ENCODE measurements at regions not wholly inside any gene's neighbourhood (a gene's known extent, or its start where the extent isn't known, plus 50 kb on each side); places are given as distances from the start of the nearest gene placed in this dataset.

DNA sequence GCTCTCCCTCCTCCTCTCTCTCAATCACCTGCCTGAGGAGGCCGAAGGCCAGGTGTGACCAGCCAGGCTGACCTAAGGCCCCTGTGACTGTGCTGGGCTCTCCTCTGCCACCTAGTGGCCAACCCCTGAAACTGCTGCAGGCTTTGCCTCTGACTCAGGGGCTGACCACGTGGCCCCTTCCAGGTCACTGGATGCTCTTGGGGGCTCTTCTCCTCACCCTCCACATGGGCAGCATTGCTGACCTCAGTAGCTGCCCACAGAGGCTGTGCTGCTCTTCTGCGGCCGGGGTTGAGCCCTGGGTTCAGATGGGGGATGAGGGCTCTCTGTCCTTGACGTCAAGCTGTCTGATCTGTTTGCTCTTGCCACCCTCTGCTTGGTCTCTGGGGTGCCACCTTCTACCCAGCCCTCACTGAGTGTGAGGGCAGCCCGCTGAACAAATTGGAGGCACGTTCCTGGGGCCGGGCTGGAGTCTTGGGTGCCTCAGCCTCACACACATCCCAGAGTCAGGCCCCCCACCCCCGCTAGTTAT is 122.7 kb downstream of the TWIST2 start:
- H3K9me2 ChIP-seq (replicated peaks; ENCODE audit: insufficient read depth, low read length): no peaks in the 10 kb centered on the region
- H3K27me3 ChIP-seq (ENCODE audit: low read length): no peaks in the 10 kb centered on the region
- H3K9ac ChIP-seq (ENCODE audit: low read length): no peak overlapping the region
- no peaks in the 10 kb centered on the region for H3K79me2 ChIP-seq (ENCODE audit: insufficient read depth, low read length)
- H3K36me3 ChIP-seq (ENCODE audit: low read length): no peaks in the 10 kb centered on the region
- H3K9me3 ChIP-seq (ENCODE audit: insufficient read depth, low read length): no peaks in the 10 kb centered on the region
- H3K4me3 ChIP-seq (ENCODE audit: insufficient read depth, low read length, poor library complexity, severe bottlenecking): no peak overlapping the region
- H2AFZ ChIP-seq (ENCODE audit: low read depth, low read length, severe bottlenecking): no peak overlapping the region
- TF ChIP-seq, protein P1, sequence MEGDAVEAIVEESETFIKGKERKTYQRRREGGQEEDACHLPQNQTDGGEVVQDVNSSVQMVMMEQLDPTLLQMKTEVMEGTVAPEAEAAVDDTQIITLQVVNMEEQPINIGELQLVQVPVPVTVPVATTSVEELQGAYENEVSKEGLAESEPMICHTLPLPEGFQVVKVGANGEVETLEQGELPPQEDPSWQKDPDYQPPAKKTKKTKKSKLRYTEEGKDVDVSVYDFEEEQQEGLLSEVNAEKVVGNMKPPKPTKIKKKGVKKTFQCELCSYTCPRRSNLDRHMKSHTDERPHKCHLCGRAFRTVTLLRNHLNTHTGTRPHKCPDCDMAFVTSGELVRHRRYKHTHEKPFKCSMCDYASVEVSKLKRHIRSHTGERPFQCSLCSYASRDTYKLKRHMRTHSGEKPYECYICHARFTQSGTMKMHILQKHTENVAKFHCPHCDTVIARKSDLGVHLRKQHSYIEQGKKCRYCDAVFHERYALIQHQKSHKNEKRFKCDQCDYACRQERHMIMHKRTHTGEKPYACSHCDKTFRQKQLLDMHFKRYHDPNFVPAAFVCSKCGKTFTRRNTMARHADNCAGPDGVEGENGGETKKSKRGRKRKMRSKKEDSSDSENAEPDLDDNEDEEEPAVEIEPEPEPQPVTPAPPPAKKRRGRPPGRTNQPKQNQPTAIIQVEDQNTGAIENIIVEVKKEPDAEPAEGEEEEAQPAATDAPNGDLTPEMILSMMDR (IDR thresholded peaks at IDR 0.05; ENCODE audit: insufficient read depth, low read length, poor library complexity, severe bottlenecking): peak; percentile 91
- TF ChIP-seq EZH2phosphoT487 (conservative IDR thresholded peaks at IDR 0.05; ENCODE audit: low read length): no peak
- H3K4me2 ChIP-seq (ENCODE audit: low read depth, low read length, poor library complexity, severe bottlenecking): no peak overlapping the region
- H3F3A ChIP-seq (ENCODE audit: insufficient read depth): no peaks in the 10 kb centered on the region
- H4K20me1 ChIP-seq (ENCODE audit: low read depth, low read length): no peaks in the 10 kb centered on the region
- H3K27ac ChIP-seq (ENCODE audit: low read depth, low read length): no peak overlapping the region

DNA sequence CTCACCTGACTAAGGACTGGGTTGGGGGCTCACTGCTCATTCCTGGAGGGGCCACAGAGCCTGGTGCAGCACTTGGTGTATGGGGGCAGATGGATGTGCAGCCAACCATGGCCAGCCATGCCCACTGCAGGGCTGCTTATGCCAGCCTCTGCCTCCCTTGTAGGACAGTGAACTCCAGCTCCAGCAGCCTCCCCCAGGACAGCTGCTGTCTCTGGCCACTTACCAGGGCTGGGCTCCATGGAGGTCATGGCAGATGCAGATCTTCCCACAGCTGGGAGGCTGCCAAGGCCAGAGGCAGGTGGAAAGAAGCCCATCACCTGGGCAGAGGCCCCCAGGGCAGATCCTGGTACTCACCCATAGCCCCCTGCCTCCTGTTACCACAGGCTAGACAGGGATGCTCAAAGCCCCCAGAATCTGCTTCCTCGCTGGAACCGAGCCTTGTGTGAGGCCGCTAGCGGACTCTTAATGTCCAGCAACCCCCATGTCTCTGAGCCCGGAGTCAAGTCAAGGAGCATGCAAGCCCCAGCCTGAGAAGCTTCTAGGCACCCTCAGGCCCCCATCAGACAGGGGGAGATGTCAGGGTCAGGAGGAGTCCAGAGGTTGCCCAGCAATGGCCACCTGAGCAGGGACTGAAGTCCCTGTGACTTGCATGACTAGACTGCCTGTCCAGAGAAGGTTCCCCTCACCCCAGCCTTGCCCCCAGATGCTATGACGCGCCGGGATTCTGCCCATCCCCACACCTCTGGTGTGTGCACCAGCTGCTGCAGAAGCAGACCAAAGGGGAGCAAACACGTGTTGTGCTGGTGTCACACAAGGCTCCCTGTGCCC is 123.6 kb downstream of the TWIST2 start:
- Histone ChIP-seq H3K9ac (ENCODE audit: low read length) (no peak overlapping the region), H4K20me1 (ENCODE audit: low read depth, low read length) (no peaks in the 10 kb centered on the region), H3K79me2 (ENCODE audit: insufficient read depth, low read length) (no peaks in the 10 kb centered on the region), H3F3A (ENCODE audit: insufficient read depth) (no peaks in the 10 kb centered on the region), H3K36me3 (ENCODE audit: low read length) (no peaks in the 10 kb centered on the region), H3K27ac (ENCODE audit: low read depth, low read length) (no peak overlapping the region), H3K4me3 (ENCODE audit: insufficient read depth, low read length, poor library complexity, severe bottlenecking) (no peak overlapping the region), H2AFZ (ENCODE audit: low read depth, low read length, severe bottlenecking) (no peak overlapping the region), H3K27me3 (ENCODE audit: low read length) (no peaks in the 10 kb centered on the region), H3K4me2 (ENCODE audit: low read depth, low read length, poor library complexity, severe bottlenecking) (no peak overlapping the region), H3K9me2 (replicated peaks; ENCODE audit: insufficient read depth, low read length) (no peaks in the 10 kb centered on the region), H3K9me3 (ENCODE audit: insufficient read depth, low read length) (no peaks in the 10 kb centered on the region)
- TF ChIP-seq, protein P1 (IDR thresholded peaks at IDR 0.05; ENCODE audit: insufficient read depth, low read length, poor library complexity, severe bottlenecking): no peak
- TF ChIP-seq EZH2phosphoT487 (conservative IDR thresholded peaks at IDR 0.05; ENCODE audit: low read length): no peak

DNA sequence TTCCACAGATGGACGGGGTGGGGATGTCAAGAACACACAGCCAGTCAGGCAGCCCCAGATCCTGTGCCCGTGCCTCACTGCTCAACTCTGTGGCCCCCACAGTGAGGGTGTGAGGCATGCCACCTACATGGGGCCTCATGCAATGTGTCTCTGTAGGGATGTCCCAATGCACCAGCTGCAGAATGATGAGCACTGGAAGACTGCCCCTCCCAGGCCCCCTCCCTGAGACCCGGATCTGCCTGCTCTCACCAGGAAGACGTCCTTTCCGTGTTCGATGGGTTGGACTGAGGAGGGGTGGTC is 124.2 kb downstream of the TWIST2 start:
- Histone ChIP-seq H4K20me1 (ENCODE audit: low read depth, low read length) (no peaks in the 10 kb centered on the region), H3K4me2 (ENCODE audit: low read depth, low read length, poor library complexity, severe bottlenecking) (no peak overlapping the region), H3K4me3 (ENCODE audit: insufficient read depth, low read length, poor library complexity, severe bottlenecking) (no peak overlapping the region), H3F3A (ENCODE audit: insufficient read depth) (no peaks in the 10 kb centered on the region), H3K9me3 (ENCODE audit: insufficient read depth, low read length) (no peaks in the 10 kb centered on the region), H3K36me3 (ENCODE audit: low read length) (no peaks in the 10 kb centered on the region), H3K9me2 (replicated peaks; ENCODE audit: insufficient read depth, low read length) (no peaks in the 10 kb centered on the region), H3K27me3 (ENCODE audit: low read length) (no peaks in the 10 kb centered on the region), H2AFZ (ENCODE audit: low read depth, low read length, severe bottlenecking) (no peak overlapping the region), H3K27ac (ENCODE audit: low read depth, low read length) (no peak overlapping the region), H3K9ac (ENCODE audit: low read length) (no peak overlapping the region), H3K79me2 (ENCODE audit: insufficient read depth, low read length) (no peaks in the 10 kb centered on the region)
- TF ChIP-seq EZH2phosphoT487 (conservative IDR thresholded peaks at IDR 0.05; ENCODE audit: low read length): no peak
- TF ChIP-seq, protein P1 (IDR thresholded peaks at IDR 0.05; ENCODE audit: insufficient read depth, low read length, poor library complexity, severe bottlenecking): no peak

Data from SU-DHL-6 (cell line).